Esophagus muscularis mucosa (tissue), 4 donors: ENCODE measurements at regions not wholly inside any gene's neighbourhood (a gene's known extent, or its start where the extent isn't known, plus 50 kb on each side); places are given as distances from the start of the nearest gene placed in this dataset.

Source experiments
- DNase-seq: peaks from one replicate; pipeline ENCODE4 v3.0.0-alpha.2; 2017; ENCODE audit errors: extremely low spot score
- H3K27ac ChIP-seq, 4 donors: fragments of 200-600 bp; sonication (generic); replicated peaks in 1 of 4; 1 replicate in 3 of 4; 2 replicates in 1 of 4; pipeline ENCODE4 v1.5.1; 2016 to 2019; ENCODE audit warnings: mild to moderate bottlenecking in 1 of 4
- H3K27me3 ChIP-seq, 4 donors: fragments of 200-600 bp; sonication (generic); one replicate each; pipeline versions ENCODE4 v1.5.1 to v1.6.0; 2016 to 2019
- H3K36me3 ChIP-seq, 4 donors: fragments of 200-600 bp; sonication (generic); one replicate each; pipeline ENCODE4 v1.5.1; 2016 to 2019
- H3K4me1 ChIP-seq, 4 donors: fragments of 200-600 bp; sonication (generic); one replicate each; pipeline ENCODE4 v1.5.1; 2016 to 2019
- H3K4me3 ChIP-seq, 4 donors: fragments of 200-600 bp; sonication (generic); 1 replicate in 2 of 4; 2 replicates in 2 of 4; pipeline ENCODE4 v1.5.1; 2016 to 2019; ENCODE audit warnings: mild to moderate bottlenecking in 4 of 4, moderate library complexity in 1 of 4
- H3K9me3 ChIP-seq, 4 donors: fragments of 200-600 bp; sonication (generic); 1 replicate in 3 of 4; 2 replicates in 1 of 4; pipeline ENCODE4 v1.5.1; 2016 to 2019
- EP300 ChIP-seq: sonication (generic); formaldehyde crosslinking; IDR thresholded peaks from one replicate; pipeline ENCODE4 v1.6.1; 2017; ENCODE audit warnings: antibody characterized with exemption
- POLR2A ChIP-seq: fragments of 450-650 bp; IDR thresholded peaks from one replicate; pipeline ENCODE4 v1.6.1; 2017; ENCODE audit warnings: antibody characterized with exemption, moderate library complexity, mild to moderate bottlenecking, low read depth
- POLR2AphosphoS5 ChIP-seq, 2 donors: sonication (generic); formaldehyde crosslinking; IDR thresholded peaks; one replicate each; pipeline ENCODE4 v1.6.1; 2017; ENCODE audit warnings: antibody characterized with exemption in 2 of 2
- WGBS: methylation state at CpG from one replicate; pipeline ENCODE4 v1.1.5; 2018; 5-methylcytosine and 5-hydroxymethylcytosine counted together
- intact Hi-C: fragments of 100-400 bp; cut with DNase I; formaldehyde crosslinking; loops from one replicate; pipeline ENCODE4 v1.15.1; 2023
- TF ChIP-seq, protein P1 (sequence below), 3 experiments: fragments of 200-600 bp in 2 of 3; fragments of 450-650 bp in 1 of 3; sonication (generic) in 2 of 3; IDR thresholded peaks; one replicate each; pipeline ENCODE4 v1.5.1; 2017 to 2019; ENCODE audit warnings: antibody characterized with exemption in 3 of 3, mild to moderate bottlenecking in 2 of 3, moderate library complexity in 1 of 3

DNA sequence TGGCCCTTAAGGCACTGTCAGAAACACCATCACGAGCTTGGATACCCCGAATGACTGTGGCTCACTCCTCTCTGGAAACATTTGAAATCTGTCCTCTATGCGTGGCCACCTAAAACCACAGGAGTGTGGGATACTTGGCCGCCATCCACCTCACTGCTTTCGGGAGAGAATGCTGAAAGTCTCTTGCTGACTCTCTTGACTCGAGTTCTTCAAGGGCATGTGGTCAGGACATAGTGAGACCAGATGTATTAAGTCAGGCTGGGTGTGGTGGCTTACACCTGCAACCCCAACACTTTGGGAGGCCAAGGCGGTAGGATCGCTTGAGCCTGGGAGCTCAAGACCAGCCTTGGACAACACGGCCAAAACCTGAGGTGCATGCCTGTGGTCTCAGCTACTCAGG, 174.7 kb upstream of the ALG10B start:
- Histone ChIP-seq H3K27me3 (peaks cover 0 to 12% (median 5%) of the 10 kb centered on the region in 4 donors), H3K4me1 (peaks cover 0 to 12% (median 9%) of the 10 kb centered on the region in 4 donors), H3K9me3 (peaks cover 0 to 10% (median 4%) of the 10 kb centered on the region in 4 donors), H3K27ac (no peak overlapping the region), H3K4me3 (no peak overlapping the region), H3K36me3 (no peaks in the 10 kb centered on the region)
- DNase-seq = no peak
- whole genome bisulfite sequencing = 92% methylated on average over 6 of the region's 9 CpGs
- intact Hi-C loops = no loop called here
- TF ChIP-seq, protein P1, sequence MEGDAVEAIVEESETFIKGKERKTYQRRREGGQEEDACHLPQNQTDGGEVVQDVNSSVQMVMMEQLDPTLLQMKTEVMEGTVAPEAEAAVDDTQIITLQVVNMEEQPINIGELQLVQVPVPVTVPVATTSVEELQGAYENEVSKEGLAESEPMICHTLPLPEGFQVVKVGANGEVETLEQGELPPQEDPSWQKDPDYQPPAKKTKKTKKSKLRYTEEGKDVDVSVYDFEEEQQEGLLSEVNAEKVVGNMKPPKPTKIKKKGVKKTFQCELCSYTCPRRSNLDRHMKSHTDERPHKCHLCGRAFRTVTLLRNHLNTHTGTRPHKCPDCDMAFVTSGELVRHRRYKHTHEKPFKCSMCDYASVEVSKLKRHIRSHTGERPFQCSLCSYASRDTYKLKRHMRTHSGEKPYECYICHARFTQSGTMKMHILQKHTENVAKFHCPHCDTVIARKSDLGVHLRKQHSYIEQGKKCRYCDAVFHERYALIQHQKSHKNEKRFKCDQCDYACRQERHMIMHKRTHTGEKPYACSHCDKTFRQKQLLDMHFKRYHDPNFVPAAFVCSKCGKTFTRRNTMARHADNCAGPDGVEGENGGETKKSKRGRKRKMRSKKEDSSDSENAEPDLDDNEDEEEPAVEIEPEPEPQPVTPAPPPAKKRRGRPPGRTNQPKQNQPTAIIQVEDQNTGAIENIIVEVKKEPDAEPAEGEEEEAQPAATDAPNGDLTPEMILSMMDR (IDR thresholded peaks at IDR 0.05) = no peak
- TF ChIP-seq POLR2AphosphoS5 (IDR thresholded peaks at IDR 0.05) = no peak

DNA sequence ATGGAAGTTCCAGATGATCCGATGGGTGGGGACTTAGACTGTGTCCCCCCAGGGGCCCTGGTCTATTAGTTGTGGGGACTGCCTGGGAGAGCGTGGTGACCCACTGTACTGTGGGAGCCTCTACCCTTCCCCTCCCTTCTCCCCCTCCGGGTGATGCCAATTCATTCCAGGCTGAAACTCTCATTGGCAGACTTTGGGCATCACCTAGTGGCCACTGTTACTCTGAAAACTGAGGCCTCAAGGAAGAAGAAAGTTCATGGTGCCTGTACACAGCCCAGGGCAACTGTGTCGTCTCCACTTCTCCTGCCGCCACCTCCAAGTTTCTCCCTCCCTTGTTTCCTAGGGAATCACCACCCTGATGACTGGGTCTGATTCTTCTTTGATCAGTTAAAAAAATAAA, 173.6 kb upstream of the ALG10B start:
- Histone ChIP-seq H3K4me3 (no peak overlapping the region), H3K27me3 (peaks cover 0 to 7% (median 3%) of the 10 kb centered on the region in 4 donors), H3K27ac (no peak overlapping the region), H3K4me1 (peaks cover 0 to 11% (median 9%) of the 10 kb centered on the region in 4 donors), H3K9me3 (peaks cover 0 to 13% (median 7%) of the 10 kb centered on the region in 4 donors), H3K36me3 (no peaks in the 10 kb centered on the region)
- no peak for DNase-seq
- 76% methylated on average over 5 of the region's 5 CpGs for WGBS
- intact Hi-C loops = no loop called here
- no peak for TF ChIP-seq EP300
- no peak for TF ChIP-seq POLR2AphosphoS5 (IDR thresholded peaks at IDR 0.05)
- TF ChIP-seq, protein P1 (IDR thresholded peaks at IDR 0.05) = no peak
- no peak for TF ChIP-seq POLR2A

DNA sequence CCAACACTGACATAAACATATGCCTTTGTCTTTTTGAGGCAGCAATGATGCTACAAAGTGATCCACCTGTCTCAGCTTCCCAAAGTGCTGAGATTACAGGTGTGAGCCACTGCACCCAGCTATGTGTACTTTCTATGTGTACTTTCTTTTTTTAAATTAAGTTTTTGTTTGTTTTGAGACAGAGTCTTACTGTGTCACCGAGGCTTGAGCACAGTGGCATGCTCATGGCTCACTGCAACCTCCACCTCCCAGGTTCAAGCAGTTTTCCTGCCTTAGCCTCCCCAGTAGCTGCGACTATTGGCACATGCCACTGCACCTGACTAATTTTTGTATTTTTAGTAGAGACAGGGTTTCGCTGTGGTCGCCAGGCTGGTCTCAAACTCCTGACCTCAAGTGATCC, 172.5 kb upstream of the ALG10B start:
- Histone ChIP-seq H3K4me1 (peaks cover 0 to under 1% (median under 1%) of the 10 kb centered on the region in 4 donors), H3K27me3 (no peaks in the 10 kb centered on the region), H3K27ac (no peak overlapping the region), H3K36me3 (no peaks in the 10 kb centered on the region), H3K9me3 (peaks cover 0 to 13% (median 7%) of the 10 kb centered on the region in 4 donors), H3K4me3 (no peak overlapping the region)
- no peak for DNase-seq
- 77% methylated on average over 4 of the region's 4 CpGs for WGBS
- intact Hi-C loops = no loop called here
- TF ChIP-seq POLR2A (no peak), POLR2AphosphoS5 (IDR thresholded peaks at IDR 0.05) (no peak), EP300 (no peak)
- TF ChIP-seq, protein P1 (IDR thresholded peaks at IDR 0.05) = no peak

DNA sequence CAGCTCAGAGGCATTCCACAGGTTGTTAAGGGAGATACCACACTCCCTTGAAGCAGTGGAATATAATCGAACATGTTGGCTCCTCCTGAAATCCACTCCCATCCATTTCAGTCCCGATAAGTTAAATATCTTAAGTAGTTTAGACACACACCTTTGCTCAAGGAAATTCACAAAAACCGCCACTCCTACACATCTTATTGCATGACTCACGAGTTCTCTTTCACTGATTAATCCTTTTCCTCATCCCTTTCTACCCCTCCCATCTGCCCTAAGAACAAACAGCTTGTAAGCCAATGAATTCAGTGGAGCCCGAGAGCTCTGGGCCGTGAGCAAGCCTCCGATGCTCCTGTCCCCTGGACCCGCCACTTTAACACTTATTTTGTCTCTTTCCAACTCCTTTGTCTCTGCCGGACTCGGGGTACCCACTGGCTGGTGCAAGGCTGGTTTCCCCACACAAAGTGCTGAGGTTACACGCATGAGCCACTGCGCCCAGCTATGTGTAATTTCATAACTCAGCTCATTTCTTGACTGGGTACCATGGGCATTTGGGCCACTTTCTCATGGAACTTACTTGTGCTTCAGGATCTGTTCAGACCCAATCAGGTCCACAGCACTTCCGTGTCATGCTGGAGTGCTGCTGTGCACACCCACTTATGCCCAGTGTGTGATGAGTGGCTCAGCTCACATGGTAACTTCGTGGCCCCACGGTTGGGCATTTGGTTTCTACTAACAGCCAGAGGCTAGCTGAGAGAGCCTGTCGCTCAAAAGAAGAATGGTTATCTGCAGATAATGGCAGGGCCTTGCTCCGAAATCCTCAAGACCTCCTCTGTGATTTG, 171.8 kb upstream of the ALG10B start:
- Histone ChIP-seq H3K27me3 (no peaks in the 10 kb centered on the region), H3K27ac (no peak overlapping the region), H3K4me3 (no peak overlapping the region), H3K9me3 (peaks cover 0 to 13% (median 7%) of the 10 kb centered on the region in 4 donors), H3K36me3 (no peaks in the 10 kb centered on the region), H3K4me1 (no peaks in the 10 kb centered on the region)
- no peak for TF ChIP-seq POLR2AphosphoS5 (IDR thresholded peaks at IDR 0.05)
- no peak for TF ChIP-seq EP300
- TF ChIP-seq POLR2A = no peak
- TF ChIP-seq, protein P1 (IDR thresholded peaks at IDR 0.05) = no peak
- intact Hi-C loops = no loop called here
- WGBS = 78% methylated on average over 17 of the region's 17 CpGs
- DNase-seq = peak; percentile 78
